SK-N-MC (cell line): ENCODE measurements at regions not wholly inside any gene's neighbourhood (a gene's known extent, or its start where the extent isn't known, plus 50 kb on each side); places are given as distances from the start of the nearest gene placed in this dataset.
"Not testable (repeated sequence)": the region's sequence is repeated elsewhere in the genome, so short reads cannot be mapped to it uniquely, and the experiment has no call there.

Experiments
- EZH2 ChIP-seq: fragments of 200-600 bp; sonication (generic); IDR thresholded peaks from one replicate; pipeline ENCODE4 v1.6.1; 2017; ENCODE audit warnings: antibody characterized with exemption
- FOXP2 ChIP-seq: optimal IDR thresholded peaks from 2 replicates; pipeline ENCODE3; 2011; ENCODE audit warnings: mild to moderate bottlenecking, moderate library complexity; ENCODE audit not compliant: insufficient read depth; ENCODE audit errors: extremely low read length, control extremely low read depth
- POLR2AphosphoS5 ChIP-seq: IDR thresholded peaks from 2 replicates; pipeline ENCODE4 v1.6.1; 2012; ENCODE audit warnings: mild to moderate bottlenecking, low read depth, low read length, borderline replicate concordance

- not testable (repeated sequence) for TF ChIP-seq EZH2, POLR2AphosphoS5, FOXP2
These were observed 148.4 kb upstream of the CXCR4 start for GRCh38 chr2:136266346-136266745.
